ENCODE measurements at regions not wholly inside any gene's neighbourhood (a gene's known extent, or its start where the extent isn't known, plus 50 kb on each side); places are given as distances from the start of the nearest gene placed in this dataset.

DNA sequence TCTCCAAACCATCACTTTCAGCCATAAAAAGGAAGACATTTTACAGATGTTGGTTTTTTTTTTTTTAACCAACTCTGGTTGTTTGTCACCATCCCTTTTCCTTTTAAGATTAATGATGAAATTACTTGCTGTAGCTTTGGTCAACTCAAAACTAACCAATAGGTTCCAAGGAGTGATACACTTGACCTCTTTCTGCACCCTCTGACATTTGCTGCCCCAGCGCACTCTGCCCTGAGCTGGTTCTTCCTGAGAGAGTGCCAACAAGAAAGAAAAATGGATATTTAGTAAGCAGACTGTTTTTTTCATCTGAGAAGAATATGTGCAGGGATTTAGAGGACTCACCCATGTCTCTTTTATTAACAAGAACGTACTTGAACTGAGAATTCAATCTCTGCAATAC lies 520.0 kb downstream of the TXNL1 start:
- DNase-seq (no peak), ATAC-seq (no peak)
- no peaks in the 10 kb centered on the region for H3K36me3 ChIP-seq
- no peaks in the 10 kb centered on the region for H3K9me3 ChIP-seq
- peaks cover 0 to 3% of the 10 kb centered on the region in 2 donors for H3K4me1 ChIP-seq
- H3K4me3 ChIP-seq: no peak overlapping the region
- intact Hi-C loops (cut with DNase I): no loop called here
- no peak overlapping the region for H3K27ac ChIP-seq
- H3K27me3 ChIP-seq: no peaks in the 10 kb centered on the region
- TF ChIP-seq CTCF (IDR thresholded peaks at IDR 0.05): no peak

- Histone ChIP-seq H3K9me3 (no peaks in the 10 kb centered on the region), H3K27ac (no peak overlapping the region), H3K4me3 (no peak overlapping the region), H3K27me3 (no peaks in the 10 kb centered on the region), H3K4me1 (peaks cover 0 to 3% of the 10 kb centered on the region in 2 donors), H3K36me3 (no peaks in the 10 kb centered on the region)
- ATAC-seq: no peak
- DNase-seq: no peak
- TF ChIP-seq CTCF (IDR thresholded peaks at IDR 0.05): no peak
- intact Hi-C loops (cut with DNase I): no loop called here
Observed at GRCh38 chr18:56115071-56116015, 523.0 kb downstream of the TXNL1 start.

- H3K4me3 ChIP-seq: no peak overlapping the region
- no peak overlapping the region for H3K27ac ChIP-seq
- peaks cover 2 to 3% of the 10 kb centered on the region in 2 donors for H3K4me1 ChIP-seq
- intact Hi-C loops (cut with DNase I): no loop called here
- no peaks in the 10 kb centered on the region for H3K27me3 ChIP-seq
- H3K9me3 ChIP-seq: no peaks in the 10 kb centered on the region
- H3K36me3 ChIP-seq: no peaks in the 10 kb centered on the region
- no peak for DNase-seq
- ATAC-seq: no peak
- TF ChIP-seq CTCF (IDR thresholded peaks at IDR 0.05): no peak
Observed at GRCh38 chr18:56112984-56113383, 525.0 kb upstream of the TCF4 start.

- DNase-seq (no peak), ATAC-seq (no peak)
- H3K27me3 ChIP-seq: no peaks in the 10 kb centered on the region
- no peaks in the 10 kb centered on the region for H3K9me3 ChIP-seq
- H3K4me3 ChIP-seq: no peak overlapping the region
- peaks cover 2 to 3% of the 10 kb centered on the region in 2 donors for H3K4me1 ChIP-seq
- H3K27ac ChIP-seq: no peak overlapping the region
- intact Hi-C loops (cut with DNase I): no loop called here
- H3K36me3 ChIP-seq: no peaks in the 10 kb centered on the region
- TF ChIP-seq CTCF (IDR thresholded peaks at IDR 0.05): no peak
Observed at GRCh38 chr18:56112013-56112749, 524.2 kb upstream of the TCF4 start.

DNA sequence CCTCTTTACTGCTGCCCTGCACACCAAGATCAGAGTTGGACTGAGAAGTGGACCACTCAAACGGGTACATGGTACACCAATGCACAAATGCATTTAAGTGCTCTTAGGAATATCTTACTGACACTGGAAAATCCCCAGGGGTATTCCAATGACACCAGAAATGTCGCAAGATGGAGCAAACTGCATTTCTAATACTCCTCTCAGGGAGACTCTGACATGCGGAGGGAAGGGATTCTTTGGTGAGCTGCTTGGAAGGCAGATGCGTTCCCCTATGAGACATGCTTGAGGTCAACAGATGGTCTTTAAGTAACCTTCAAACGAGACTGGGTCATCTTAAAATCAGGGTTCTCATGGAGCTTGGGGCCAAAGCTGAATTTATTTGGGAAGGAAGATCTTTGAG lies 521.8 kb upstream of the TCF4 start:
- no peak for ATAC-seq
- no peak for DNase-seq
- H3K27me3 ChIP-seq: no peaks in the 10 kb centered on the region
- TF ChIP-seq CTCF (IDR thresholded peaks at IDR 0.05): no peak
- H3K36me3 ChIP-seq: no peaks in the 10 kb centered on the region
- no peak overlapping the region for H3K4me3 ChIP-seq
- intact Hi-C loops (cut with DNase I): no loop called here
- H3K27ac ChIP-seq: no peak overlapping the region
- peaks cover 0 to 2% of the 10 kb centered on the region in 2 donors for H3K4me1 ChIP-seq
- H3K9me3 ChIP-seq: peaks cover 0 to under 1% of the 10 kb centered on the region in 2 donors
